T-cell (primary cell): ENCODE measurements at regions not wholly inside any gene's neighbourhood (a gene's known extent, or its start where the extent isn't known, plus 50 kb on each side); places are given as distances from the start of the nearest gene placed in this dataset.

ENCODE experiments used
- ATAC-seq, 4 experiments: fragments of 200-7000 bp in 3 of 4; fragments of 150-1000 bp in 1 of 4; cut with Tn5 transposase; replicated peaks in 1 of 4; 1 replicate in 3 of 4; 2 replicates in 1 of 4; pipeline ENCODE4 v1.10.0; 2021; ENCODE audit warnings: moderate library complexity in 3 of 4, mild to moderate bottlenecking in 2 of 4, moderate number of reproducible peaks in 1 of 4
- CTCF ChIA-PET, 2 donors: fragments of 300-600 bp; sonication (Branson Sonifier 250); formaldehyde crosslinking; loops; one replicate each; lab custom pipeline; 2022; ENCODE audit warnings: antibody characterized with exemption in 2 of 2; lab: Charles Lee
- POLR2A ChIA-PET, 2 donors: fragments of 300-600 bp; sonication (Branson Sonifier 250); formaldehyde crosslinking; loops; one replicate each; lab custom pipeline; 2022; ENCODE audit warnings: antibody characterized with exemption in 2 of 2; lab: Charles Lee
- DNase-seq, 35 experiments: peaks; one replicate each; pipeline versions ENCODE4 v3.0.0 to v3.0.0-alpha.2; 2013 to 2023
- H3K27ac ChIP-seq: one replicate; pipeline ENCODE4 v1.5.1; 2013; ENCODE audit warnings: low read length
- H3K27me3 ChIP-seq, 2 experiments: replicated peaks in 1 of 2; 1 replicate in 1 of 2; 2 replicates in 1 of 2; pipeline versions ENCODE4 v1.6.1 to v1.7.0; 2013; ENCODE audit warnings: low read length in 1 of 2, mixed read lengths in 1 of 2; ENCODE audit not compliant: control insufficient read depth in 2 of 2, insufficient read depth in 2 of 2; ENCODE audit errors: extremely low read depth in 1 of 2
- H3K36me3 ChIP-seq, 2 donors: 1 replicate in 1 of 2; 2 replicates in 1 of 2; pipeline versions ENCODE4 v1.6.1 to v1.7.0; 2013; ENCODE audit warnings: low read length in 1 of 2; ENCODE audit not compliant: control insufficient read depth in 2 of 2, insufficient read depth in 1 of 2; ENCODE audit errors: extremely low read depth in 1 of 2
- H3K4me1 ChIP-seq, 2 experiments: 1 replicate in 1 of 2; 2 replicates in 1 of 2; pipeline versions ENCODE4 v1.6.1 to v1.7.0; 2013; ENCODE audit warnings: low read length in 2 of 2, mixed read lengths in 1 of 2; ENCODE audit not compliant: insufficient read depth in 2 of 2, control insufficient read depth in 1 of 2; ENCODE audit errors: extremely low read depth in 1 of 2
- H3K4me3 ChIP-seq, 2 donors: 1 replicate in 1 of 2; 2 replicates in 1 of 2; pipeline versions ENCODE4 v1.5.1 to v1.7.0; 2013; ENCODE audit warnings: mild to moderate bottlenecking in 2 of 2, low read length in 1 of 2, moderate library complexity in 1 of 2; ENCODE audit not compliant: control insufficient read depth in 1 of 2; ENCODE audit errors: extremely low read depth in 1 of 2
- H3K9me3 ChIP-seq: 2 replicates; pipeline ENCODE4 v1.7.0; 2013
- H3K27ac Mint-ChIP-seq, 2 donors: one replicate each; pipeline ENCODE4 v1.8.0; 2020 to 2021; ENCODE audit warnings: mild to moderate bottlenecking in 2 of 2, mixed read lengths in 2 of 2
- H3K27me3 Mint-ChIP-seq, 2 donors: one replicate each; pipeline ENCODE4 v1.8.0; 2021 to 2022; ENCODE audit warnings: mixed read lengths in 2 of 2
- H3K36me3 Mint-ChIP-seq: one replicate; pipeline ENCODE4 v1.8.0; 2021; ENCODE audit warnings: mixed read lengths
- H3K4me1 Mint-ChIP-seq, 3 donors: one replicate each; pipeline ENCODE4 v1.8.0; 2020 to 2022; ENCODE audit warnings: mixed read lengths in 3 of 3, mild to moderate bottlenecking in 1 of 3
- H3K4me3 Mint-ChIP-seq, 3 donors: one replicate each; pipeline ENCODE4 v1.8.0; 2020 to 2022; ENCODE audit warnings: mild to moderate bottlenecking in 3 of 3, mixed read lengths in 3 of 3, moderate library complexity in 3 of 3
- H3K9me3 Mint-ChIP-seq, 3 donors: one replicate each; pipeline ENCODE4 v1.8.0; 2020 to 2022; ENCODE audit warnings: mixed read lengths in 3 of 3
- WGBS: methylation state at CpG from one replicate; pipeline ENCODE4 v1.1.5; 2013; ENCODE audit warnings: missing lambda C conversion rate; ENCODE audit not compliant: insufficient coverage; 5-methylcytosine and 5-hydroxymethylcytosine counted together

DNA sequence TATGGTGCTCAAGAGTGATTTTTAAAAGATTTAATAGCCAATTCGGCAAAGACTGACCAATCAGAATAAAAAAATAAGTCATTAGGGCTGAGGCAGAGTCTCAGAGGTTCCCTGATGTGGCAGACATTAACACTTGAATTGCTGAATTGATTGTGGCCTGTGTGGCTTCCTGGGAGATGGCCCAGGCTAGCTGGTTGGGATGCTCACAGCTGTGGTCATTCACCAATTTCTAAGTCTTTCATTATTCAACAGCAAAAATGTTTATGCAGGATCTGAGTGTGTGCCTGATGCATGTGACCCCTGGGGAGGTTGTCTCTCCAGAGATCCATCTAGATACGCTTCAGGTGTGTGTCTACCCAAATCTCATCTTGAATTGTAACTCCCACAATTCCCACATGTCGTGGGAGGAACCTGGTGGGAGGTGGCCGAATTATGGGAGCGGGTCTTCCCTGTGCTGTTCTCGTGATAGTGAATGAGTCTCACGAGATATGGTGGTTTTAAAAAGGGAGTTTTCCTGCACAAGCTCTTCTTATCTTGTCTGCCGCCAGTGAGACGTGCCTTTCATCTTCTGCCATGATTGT lies 632.6 kb upstream of the SEMA6A start:
- Histone ChIP-seq H3K27me3 (no peaks in the 10 kb centered on the region), H3K4me3 (no peak overlapping the region), H3K36me3 (no peaks in the 10 kb centered on the region), H3K4me1 (no peaks in the 10 kb centered on the region), H3K9me3 (no peaks in the 10 kb centered on the region), H3K27ac (no peak overlapping the region)
- Mint-ChIP-seq H3K9me3 (peaks cover 7 to 13% (median 11%) of the 10 kb centered on the region in 3 donors), H3K4me1 (no peaks in the 10 kb centered on the region), H3K27me3 (no peaks in the 10 kb centered on the region), H3K27ac (no peak overlapping the region), H3K4me3 (no peak overlapping the region), H3K36me3 (no peaks in the 10 kb centered on the region)
- DNase-seq = no peak
- ChIA-PET CTCF (interaction anchor here in 1 of 2 donors (0.6 kb wide), 1 partner anchor 22 kb away, joined by 5 read pairs; no protein-coding TSS in a partner anchor), POLR2A (no interaction called here)
- ATAC-seq = no peak
- 88% methylated on average over 4 of the region's 9 CpGs for WGBS

DNA sequence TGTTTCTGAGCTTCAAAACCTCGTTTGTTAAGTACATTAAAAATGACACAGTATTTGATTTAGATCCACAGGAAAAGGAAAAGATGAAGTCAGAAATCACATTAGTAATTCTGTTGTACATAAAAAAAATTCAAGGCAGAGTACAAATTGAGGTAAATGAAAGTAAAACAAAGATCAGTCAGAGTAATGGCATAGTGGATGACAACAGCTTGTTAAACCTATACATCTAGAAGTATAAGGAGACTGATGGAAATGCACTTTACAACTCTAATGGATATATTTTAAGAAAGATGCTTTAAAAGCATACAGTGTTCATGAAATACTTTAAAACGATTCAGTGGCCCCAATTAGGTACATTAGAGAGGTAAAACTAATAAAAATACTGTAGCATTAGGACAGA lies 631.3 kb upstream of the SEMA6A start:
- ATAC-seq (no peak), DNase-seq (no peak)
- no peaks in the 10 kb centered on the region for H3K9me3 ChIP-seq
- no peaks in the 10 kb centered on the region for H3K36me3 ChIP-seq
- H3K27me3 ChIP-seq = no peaks in the 10 kb centered on the region
- Mint-ChIP-seq H3K4me1 (no peaks in the 10 kb centered on the region), H3K4me3 (no peak overlapping the region), H3K9me3 (peaks cover 6 to 13% (median 7%) of the 10 kb centered on the region in 3 donors), H3K36me3 (no peaks in the 10 kb centered on the region), H3K27me3 (no peaks in the 10 kb centered on the region), H3K27ac (no peak overlapping the region)
- no CpG with 5 or more reads among the region's 2 CpGs for WGBS
- ChIA-PET CTCF (no interaction called here), POLR2A (interaction anchor here in 1 of 2 donors (0.6 kb wide), 1 partner anchor 1726 kb away, joined by 3 read pairs; no protein-coding TSS in a partner anchor)
- no peak overlapping the region for H3K27ac ChIP-seq
- no peak overlapping the region for H3K4me3 ChIP-seq
- H3K4me1 ChIP-seq = no peaks in the 10 kb centered on the region

DNA sequence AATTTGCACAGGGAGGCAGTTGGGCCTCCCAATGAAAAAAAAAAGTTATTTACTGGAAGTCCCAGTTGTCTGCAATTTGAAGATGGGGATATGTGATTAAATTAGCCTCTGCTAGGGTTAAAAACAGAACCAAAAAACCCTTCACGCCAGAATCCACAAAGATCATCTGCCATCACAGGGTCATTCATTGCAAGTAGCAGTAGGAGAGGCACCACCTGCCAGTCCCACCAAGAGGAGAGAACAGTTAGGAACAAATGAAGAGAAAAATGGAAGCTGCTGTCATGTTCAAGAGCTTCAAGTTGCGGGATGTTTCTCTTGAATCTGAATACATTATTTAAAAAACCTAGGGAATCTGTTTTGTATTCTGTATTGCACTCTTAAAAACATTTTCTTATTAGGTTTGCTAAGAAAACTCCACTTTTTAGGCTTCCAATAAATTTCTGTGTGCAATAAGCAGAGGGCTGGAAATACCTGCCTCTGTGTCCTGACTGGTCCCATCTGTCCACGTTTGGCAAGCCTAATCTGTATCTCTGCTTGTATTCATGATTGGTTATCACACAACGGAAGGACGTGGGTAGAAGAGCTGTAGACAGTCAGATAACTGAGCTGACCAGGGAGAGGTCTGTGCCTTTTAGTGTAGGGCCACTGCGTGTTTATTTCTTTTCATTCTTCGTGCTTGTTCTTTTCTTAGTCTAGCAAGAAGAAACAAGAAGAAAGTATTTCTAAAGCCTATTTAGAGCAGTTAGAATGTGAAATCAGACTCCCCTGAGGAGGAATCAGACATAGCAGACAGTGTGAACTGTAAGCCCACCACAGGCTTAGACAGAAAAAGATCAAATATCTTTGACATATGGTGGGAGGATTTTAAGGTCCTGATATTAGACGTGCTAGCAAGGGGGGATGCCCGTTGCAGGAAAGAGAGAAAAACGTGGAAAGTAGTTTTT lies 630.6 kb upstream of the SEMA6A start:
- Mint-ChIP-seq H3K27me3 (no peaks in the 10 kb centered on the region), H3K4me1 (no peaks in the 10 kb centered on the region), H3K27ac (no peak overlapping the region), H3K9me3 (peaks cover 6 to 14% (median 7%) of the 10 kb centered on the region in 3 donors), H3K4me3 (no peak overlapping the region), H3K36me3 (no peaks in the 10 kb centered on the region)
- no peaks in the 10 kb centered on the region for H3K27me3 ChIP-seq
- DNase-seq (no peak), ATAC-seq (no peak)
- H3K4me3 ChIP-seq = no peak overlapping the region
- CTCF ChIA-PET = no interaction called here
- H3K27ac ChIP-seq = no peak overlapping the region
- POLR2A ChIA-PET = interaction anchor here (0.6 kb wide), 2 partner anchors 164 to 1727 kb away, joined by 3 to 4 read pairs; no protein-coding TSS in a partner anchor
- H3K9me3 ChIP-seq = no peaks in the 10 kb centered on the region
- H3K4me1 ChIP-seq = no peaks in the 10 kb centered on the region
- 85% methylated on average over 4 of the region's 10 CpGs for WGBS
- H3K36me3 ChIP-seq = no peaks in the 10 kb centered on the region

DNA sequence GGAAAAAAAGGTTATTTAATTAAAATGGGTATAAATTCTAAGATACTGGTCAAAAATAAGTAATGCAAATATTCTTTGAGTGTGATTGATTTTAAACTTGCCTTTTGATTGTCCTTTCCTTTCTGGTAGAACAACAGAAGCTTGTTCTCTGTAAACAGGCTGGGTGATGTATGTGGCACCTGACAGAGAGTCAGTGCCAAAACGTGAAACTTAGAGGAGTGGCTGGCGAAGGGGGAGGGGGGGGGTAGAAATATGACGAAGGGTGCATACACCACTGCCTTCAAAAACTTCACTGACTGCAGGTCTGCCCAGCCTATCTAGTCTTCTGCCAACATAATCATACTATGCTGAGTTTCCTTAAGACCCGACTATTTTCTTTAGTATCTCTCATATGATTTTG lies 629.8 kb upstream of the SEMA6A start:
- 83% methylated on average over 1 of the region's 4 CpGs for WGBS
- CTCF ChIA-PET = no interaction called here
- H3K4me3 Mint-ChIP-seq = no peak overlapping the region

DNA sequence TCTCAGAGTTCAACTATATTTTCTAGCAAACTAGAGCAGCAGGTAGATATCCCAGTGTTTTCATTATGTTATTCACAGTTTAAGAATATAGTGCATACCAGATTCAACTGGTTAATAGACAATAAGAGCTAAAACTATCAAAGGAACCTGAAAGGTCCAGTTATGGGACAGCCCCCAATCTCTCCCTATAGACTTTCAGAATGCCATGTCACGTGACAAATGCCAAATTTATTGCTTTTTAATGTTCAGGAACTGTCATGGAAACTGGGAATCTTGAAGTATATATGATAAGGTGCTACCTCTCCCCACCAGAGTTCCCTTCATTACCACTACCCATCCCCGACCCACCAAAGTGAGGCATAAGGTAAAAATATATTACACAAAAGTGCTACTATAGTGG lies 629.0 kb upstream of the SEMA6A start:
- Mint-ChIP-seq H3K4me3 (no peak overlapping the region), H3K4me1 (no peaks in the 10 kb centered on the region), H3K36me3 (no peaks in the 10 kb centered on the region), H3K9me3 (peaks cover 3 to 6% (median 4%) of the 10 kb centered on the region in 3 donors), H3K27ac (no peak overlapping the region), H3K27me3 (no peaks in the 10 kb centered on the region)
- Histone ChIP-seq H3K36me3 (no peaks in the 10 kb centered on the region), H3K27me3 (no peaks in the 10 kb centered on the region), H3K4me3 (no peak overlapping the region), H3K9me3 (no peaks in the 10 kb centered on the region), H3K27ac (no peak overlapping the region), H3K4me1 (no peaks in the 10 kb centered on the region)
- DNase-seq (no peak), ATAC-seq (no peak)
- POLR2A ChIA-PET = no interaction called here
- CTCF ChIA-PET = no interaction called here
- no CpG with 5 or more reads among the region's 2 CpGs for WGBS

More for the DNA sequence above, 629.8 kb upstream of the SEMA6A start:
- DNase-seq (no peak), ATAC-seq (no peak)
- Histone ChIP-seq H3K27me3 (no peaks in the 10 kb centered on the region), H3K4me3 (no peak overlapping the region), H3K9me3 (no peaks in the 10 kb centered on the region), H3K36me3 (no peaks in the 10 kb centered on the region), H3K4me1 (no peaks in the 10 kb centered on the region), H3K27ac (no peak overlapping the region)
- no peaks in the 10 kb centered on the region for H3K27me3 Mint-ChIP-seq
- no peak overlapping the region for H3K27ac Mint-ChIP-seq
- H3K9me3 Mint-ChIP-seq = peaks cover 4 to 6% (median 6%) of the 10 kb centered on the region in 3 donors
- no peaks in the 10 kb centered on the region for H3K4me1 Mint-ChIP-seq
- POLR2A ChIA-PET = no interaction called here
- no peaks in the 10 kb centered on the region for H3K36me3 Mint-ChIP-seq

DNA sequence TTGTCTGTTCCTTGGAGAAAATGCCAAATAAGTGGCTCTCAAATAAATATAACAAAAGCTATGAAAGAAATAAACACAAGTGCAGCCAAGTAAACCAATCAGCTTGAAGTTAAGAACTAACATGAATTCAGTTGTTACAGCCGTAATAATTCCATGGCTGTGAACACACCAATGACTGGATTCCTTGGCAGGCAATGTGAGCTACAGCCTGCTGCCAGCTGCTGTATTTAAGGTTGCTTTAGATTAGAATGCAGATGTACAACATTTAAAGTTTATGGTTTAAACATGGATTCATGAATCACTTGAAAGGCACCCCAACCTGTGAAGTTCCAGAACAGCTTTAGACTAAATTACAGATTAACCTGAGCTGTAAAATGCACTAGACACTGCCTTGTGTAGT lies 626.4 kb upstream of the SEMA6A start:
- ChIA-PET CTCF (no interaction called here), POLR2A (no interaction called here)
- no peak overlapping the region for H3K27ac ChIP-seq
- H3K27ac Mint-ChIP-seq = no peak overlapping the region
- DNase-seq (no peak), ATAC-seq (no peak)
- no peaks in the 10 kb centered on the region for H3K9me3 ChIP-seq
- no CpG with 5 or more reads among the region's 1 CpG for WGBS
- no peaks in the 10 kb centered on the region for H3K36me3 Mint-ChIP-seq
- H3K4me3 Mint-ChIP-seq = no peak overlapping the region
- peaks cover 4 to 6% (median 5%) of the 10 kb centered on the region in 3 donors for H3K9me3 Mint-ChIP-seq
- no peaks in the 10 kb centered on the region for H3K27me3 ChIP-seq
- H3K4me3 ChIP-seq = no peak overlapping the region
- H3K36me3 ChIP-seq = no peaks in the 10 kb centered on the region
- no peaks in the 10 kb centered on the region for H3K27me3 Mint-ChIP-seq
- no peaks in the 10 kb centered on the region for H3K4me1 Mint-ChIP-seq
- H3K4me1 ChIP-seq = no peaks in the 10 kb centered on the region
